ENCODE measurements at regions not wholly inside any gene's neighbourhood (a gene's known extent, or its start where the extent isn't known, plus 50 kb on each side); places are given as distances from the start of the nearest gene placed in this dataset.

DNA sequence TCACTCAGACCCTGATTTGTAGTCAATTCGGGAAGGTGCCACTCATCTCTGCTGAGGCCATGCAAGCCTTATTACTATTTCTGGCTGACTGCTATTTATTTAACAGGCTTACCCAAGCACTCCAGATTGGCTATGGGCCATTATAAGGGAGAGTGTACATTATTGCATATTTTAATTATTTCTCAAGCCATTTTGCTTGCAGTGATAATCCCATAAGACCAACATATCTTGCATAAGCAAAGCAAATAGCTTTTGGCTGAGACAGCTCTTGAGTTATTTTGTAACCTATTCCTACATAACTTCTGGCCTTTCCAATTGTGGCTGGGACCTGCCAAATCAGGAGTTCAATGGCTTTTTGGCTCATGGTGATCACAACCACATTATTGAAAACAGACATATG is 509.6 kb upstream of the USP15 start (continued):
- TF ChIP-seq, protein P1, sequence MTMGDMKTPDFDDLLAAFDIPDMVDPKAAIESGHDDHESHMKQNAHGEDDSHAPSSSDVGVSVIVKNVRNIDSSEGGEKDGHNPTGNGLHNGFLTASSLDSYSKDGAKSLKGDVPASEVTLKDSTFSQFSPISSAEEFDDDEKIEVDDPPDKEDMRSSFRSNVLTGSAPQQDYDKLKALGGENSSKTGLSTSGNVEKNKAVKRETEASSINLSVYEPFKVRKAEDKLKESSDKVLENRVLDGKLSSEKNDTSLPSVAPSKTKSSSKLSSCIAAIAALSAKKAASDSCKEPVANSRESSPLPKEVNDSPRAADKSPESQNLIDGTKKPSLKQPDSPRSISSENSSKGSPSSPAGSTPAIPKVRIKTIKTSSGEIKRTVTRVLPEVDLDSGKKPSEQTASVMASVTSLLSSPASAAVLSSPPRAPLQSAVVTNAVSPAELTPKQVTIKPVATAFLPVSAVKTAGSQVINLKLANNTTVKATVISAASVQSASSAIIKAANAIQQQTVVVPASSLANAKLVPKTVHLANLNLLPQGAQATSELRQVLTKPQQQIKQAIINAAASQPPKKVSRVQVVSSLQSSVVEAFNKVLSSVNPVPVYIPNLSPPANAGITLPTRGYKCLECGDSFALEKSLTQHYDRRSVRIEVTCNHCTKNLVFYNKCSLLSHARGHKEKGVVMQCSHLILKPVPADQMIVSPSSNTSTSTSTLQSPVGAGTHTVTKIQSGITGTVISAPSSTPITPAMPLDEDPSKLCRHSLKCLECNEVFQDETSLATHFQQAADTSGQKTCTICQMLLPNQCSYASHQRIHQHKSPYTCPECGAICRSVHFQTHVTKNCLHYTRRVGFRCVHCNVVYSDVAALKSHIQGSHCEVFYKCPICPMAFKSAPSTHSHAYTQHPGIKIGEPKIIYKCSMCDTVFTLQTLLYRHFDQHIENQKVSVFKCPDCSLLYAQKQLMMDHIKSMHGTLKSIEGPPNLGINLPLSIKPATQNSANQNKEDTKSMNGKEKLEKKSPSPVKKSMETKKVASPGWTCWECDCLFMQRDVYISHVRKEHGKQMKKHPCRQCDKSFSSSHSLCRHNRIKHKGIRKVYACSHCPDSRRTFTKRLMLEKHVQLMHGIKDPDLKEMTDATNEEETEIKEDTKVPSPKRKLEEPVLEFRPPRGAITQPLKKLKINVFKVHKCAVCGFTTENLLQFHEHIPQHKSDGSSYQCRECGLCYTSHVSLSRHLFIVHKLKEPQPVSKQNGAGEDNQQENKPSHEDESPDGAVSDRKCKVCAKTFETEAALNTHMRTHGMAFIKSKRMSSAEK (CRISPR knock-in tag; IDR thresholded peaks at IDR 0.05; ENCODE audit: borderline replicate concordance): no peak
- TF ChIP-seq, protein P2, sequence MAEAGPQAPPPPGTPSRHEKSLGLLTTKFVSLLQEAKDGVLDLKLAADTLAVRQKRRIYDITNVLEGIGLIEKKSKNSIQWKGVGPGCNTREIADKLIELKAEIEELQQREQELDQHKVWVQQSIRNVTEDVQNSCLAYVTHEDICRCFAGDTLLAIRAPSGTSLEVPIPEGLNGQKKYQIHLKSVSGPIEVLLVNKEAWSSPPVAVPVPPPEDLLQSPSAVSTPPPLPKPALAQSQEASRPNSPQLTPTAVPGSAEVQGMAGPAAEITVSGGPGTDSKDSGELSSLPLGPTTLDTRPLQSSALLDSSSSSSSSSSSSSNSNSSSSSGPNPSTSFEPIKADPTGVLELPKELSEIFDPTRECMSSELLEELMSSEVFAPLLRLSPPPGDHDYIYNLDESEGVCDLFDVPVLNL (CRISPR knock-in tag; IDR thresholded peaks at IDR 0.05; ENCODE audit: borderline replicate concordance, low read depth): no peak
- TF ChIP-seq NR3C1 (CRISPR knock-in tag; conservative IDR thresholded peaks at IDR 0.05; ENCODE audit: low read depth): no peak
- no peak for TF ChIP-seq JUN (CRISPR knock-in tag; IDR thresholded peaks at IDR 0.05)
- no peak for TF ChIP-seq TP53 (CRISPR knock-in tag; IDR thresholded peaks at IDR 0.05)
- no peak for TF ChIP-seq ZNF232 (CRISPR knock-in tag; IDR thresholded peaks at IDR 0.05)
- no peak for TF ChIP-seq ZNF138 (CRISPR knock-in tag; conservative IDR thresholded peaks at IDR 0.05)
- TF ChIP-seq CREM (CRISPR knock-in tag; IDR thresholded peaks at IDR 0.05): no peak
- TF ChIP-seq FOXP1 (CRISPR knock-in tag; IDR thresholded peaks at IDR 0.05; ENCODE audit: borderline replicate concordance): no peak
- TF ChIP-seq, protein P3, sequence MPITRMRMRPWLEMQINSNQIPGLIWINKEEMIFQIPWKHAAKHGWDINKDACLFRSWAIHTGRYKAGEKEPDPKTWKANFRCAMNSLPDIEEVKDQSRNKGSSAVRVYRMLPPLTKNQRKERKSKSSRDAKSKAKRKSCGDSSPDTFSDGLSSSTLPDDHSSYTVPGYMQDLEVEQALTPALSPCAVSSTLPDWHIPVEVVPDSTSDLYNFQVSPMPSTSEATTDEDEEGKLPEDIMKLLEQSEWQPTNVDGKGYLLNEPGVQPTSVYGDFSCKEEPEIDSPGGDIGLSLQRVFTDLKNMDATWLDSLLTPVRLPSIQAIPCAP (CRISPR knock-in tag; IDR thresholded peaks at IDR 0.05): no peak

DNA sequence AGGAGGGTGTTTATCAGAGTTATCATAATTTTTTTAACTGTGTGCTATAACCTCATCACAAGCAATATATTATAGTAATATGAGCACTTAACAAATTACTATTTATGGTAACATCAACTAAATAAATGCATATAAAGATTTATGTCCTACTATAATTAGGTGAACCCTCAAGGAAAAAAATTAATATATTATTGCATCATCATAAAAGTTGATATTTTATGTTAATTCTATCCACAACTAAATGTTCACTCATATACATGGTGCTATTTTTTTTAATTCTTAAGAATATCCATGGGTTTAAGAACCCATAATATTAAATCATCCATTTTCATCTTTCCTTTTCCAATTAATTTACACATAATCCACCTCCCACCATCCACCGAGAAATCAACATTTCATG is 506.0 kb upstream of the USP15 start:
- no peaks in the 10 kb centered on the region for H3K4me1 Mint-ChIP-seq
- CTCF ChIA-PET: no interaction called here
- H3K27ac Mint-ChIP-seq: no peak overlapping the region
- no peaks in the 10 kb centered on the region for H3K36me3 Mint-ChIP-seq
- POLR2A ChIA-PET: no interaction called here
- H3K9me3 Mint-ChIP-seq: peaks cover 3% of the 10 kb centered on the region; the same call in 1 of the 2 replicates
- no peaks in the 10 kb centered on the region for H3K27me3 Mint-ChIP-seq (ENCODE audit: low read depth)
- H3K4me3 Mint-ChIP-seq: no peak overlapping the region
- ATAC-seq (no peak), DNase-seq (ENCODE audit: low spot score) (no peak)
- TF ChIP-seq, protein P4, sequence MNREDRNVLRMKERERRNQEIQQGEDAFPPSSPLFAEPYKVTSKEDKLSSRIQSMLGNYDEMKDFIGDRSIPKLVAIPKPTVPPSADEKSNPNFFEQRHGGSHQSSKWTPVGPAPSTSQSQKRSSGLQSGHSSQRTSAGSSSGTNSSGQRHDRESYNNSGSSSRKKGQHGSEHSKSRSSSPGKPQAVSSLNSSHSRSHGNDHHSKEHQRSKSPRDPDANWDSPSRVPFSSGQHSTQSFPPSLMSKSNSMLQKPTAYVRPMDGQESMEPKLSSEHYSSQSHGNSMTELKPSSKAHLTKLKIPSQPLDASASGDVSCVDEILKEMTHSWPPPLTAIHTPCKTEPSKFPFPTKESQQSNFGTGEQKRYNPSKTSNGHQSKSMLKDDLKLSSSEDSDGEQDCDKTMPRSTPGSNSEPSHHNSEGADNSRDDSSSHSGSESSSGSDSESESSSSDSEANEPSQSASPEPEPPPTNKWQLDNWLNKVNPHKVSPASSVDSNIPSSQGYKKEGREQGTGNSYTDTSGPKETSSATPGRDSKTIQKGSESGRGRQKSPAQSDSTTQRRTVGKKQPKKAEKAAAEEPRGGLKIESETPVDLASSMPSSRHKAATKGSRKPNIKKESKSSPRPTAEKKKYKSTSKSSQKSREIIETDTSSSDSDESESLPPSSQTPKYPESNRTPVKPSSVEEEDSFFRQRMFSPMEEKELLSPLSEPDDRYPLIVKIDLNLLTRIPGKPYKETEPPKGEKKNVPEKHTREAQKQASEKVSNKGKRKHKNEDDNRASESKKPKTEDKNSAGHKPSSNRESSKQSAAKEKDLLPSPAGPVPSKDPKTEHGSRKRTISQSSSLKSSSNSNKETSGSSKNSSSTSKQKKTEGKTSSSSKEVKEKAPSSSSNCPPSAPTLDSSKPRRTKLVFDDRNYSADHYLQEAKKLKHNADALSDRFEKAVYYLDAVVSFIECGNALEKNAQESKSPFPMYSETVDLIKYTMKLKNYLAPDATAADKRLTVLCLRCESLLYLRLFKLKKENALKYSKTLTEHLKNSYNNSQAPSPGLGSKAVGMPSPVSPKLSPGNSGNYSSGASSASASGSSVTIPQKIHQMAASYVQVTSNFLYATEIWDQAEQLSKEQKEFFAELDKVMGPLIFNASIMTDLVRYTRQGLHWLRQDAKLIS (CRISPR knock-in tag; IDR thresholded peaks at IDR 0.05; ENCODE audit: borderline replicate concordance): no peak
- TF ChIP-seq NFATC4 (CRISPR knock-in tag; IDR thresholded peaks at IDR 0.05) (no peak), OVOL2 (CRISPR knock-in tag; IDR thresholded peaks at IDR 0.05; ENCODE audit: borderline replicate concordance) (no peak), SMAD4 (CRISPR knock-in tag; IDR thresholded peaks at IDR 0.05) (no peak), JUN (CRISPR knock-in tag; IDR thresholded peaks at IDR 0.05) (no peak), PRRX2 (CRISPR knock-in tag; IDR thresholded peaks at IDR 0.05) (no peak), EMX1 (CRISPR knock-in tag; IDR thresholded peaks at IDR 0.05) (no peak), ELF4 (CRISPR knock-in tag; IDR thresholded peaks at IDR 0.05; ENCODE audit: low read depth) (no peak), ZNF232 (CRISPR knock-in tag; IDR thresholded peaks at IDR 0.05) (no peak), SMAD3 (CRISPR knock-in tag; IDR thresholded peaks at IDR 0.05; ENCODE audit: borderline replicate concordance) (no peak)
- TF ChIP-seq, protein P5, sequence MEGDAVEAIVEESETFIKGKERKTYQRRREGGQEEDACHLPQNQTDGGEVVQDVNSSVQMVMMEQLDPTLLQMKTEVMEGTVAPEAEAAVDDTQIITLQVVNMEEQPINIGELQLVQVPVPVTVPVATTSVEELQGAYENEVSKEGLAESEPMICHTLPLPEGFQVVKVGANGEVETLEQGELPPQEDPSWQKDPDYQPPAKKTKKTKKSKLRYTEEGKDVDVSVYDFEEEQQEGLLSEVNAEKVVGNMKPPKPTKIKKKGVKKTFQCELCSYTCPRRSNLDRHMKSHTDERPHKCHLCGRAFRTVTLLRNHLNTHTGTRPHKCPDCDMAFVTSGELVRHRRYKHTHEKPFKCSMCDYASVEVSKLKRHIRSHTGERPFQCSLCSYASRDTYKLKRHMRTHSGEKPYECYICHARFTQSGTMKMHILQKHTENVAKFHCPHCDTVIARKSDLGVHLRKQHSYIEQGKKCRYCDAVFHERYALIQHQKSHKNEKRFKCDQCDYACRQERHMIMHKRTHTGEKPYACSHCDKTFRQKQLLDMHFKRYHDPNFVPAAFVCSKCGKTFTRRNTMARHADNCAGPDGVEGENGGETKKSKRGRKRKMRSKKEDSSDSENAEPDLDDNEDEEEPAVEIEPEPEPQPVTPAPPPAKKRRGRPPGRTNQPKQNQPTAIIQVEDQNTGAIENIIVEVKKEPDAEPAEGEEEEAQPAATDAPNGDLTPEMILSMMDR (IDR thresholded peaks at IDR 0.05): no peak
- TF ChIP-seq, protein P6, sequence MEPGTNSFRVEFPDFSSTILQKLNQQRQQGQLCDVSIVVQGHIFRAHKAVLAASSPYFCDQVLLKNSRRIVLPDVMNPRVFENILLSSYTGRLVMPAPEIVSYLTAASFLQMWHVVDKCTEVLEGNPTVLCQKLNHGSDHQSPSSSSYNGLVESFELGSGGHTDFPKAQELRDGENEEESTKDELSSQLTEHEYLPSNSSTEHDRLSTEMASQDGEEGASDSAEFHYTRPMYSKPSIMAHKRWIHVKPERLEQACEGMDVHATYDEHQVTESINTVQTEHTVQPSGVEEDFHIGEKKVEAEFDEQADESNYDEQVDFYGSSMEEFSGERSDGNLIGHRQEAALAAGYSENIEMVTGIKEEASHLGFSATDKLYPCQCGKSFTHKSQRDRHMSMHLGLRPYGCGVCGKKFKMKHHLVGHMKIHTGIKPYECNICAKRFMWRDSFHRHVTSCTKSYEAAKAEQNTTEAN (CRISPR knock-in tag; IDR thresholded peaks at IDR 0.05): no peak
- TF ChIP-seq, protein P7, sequence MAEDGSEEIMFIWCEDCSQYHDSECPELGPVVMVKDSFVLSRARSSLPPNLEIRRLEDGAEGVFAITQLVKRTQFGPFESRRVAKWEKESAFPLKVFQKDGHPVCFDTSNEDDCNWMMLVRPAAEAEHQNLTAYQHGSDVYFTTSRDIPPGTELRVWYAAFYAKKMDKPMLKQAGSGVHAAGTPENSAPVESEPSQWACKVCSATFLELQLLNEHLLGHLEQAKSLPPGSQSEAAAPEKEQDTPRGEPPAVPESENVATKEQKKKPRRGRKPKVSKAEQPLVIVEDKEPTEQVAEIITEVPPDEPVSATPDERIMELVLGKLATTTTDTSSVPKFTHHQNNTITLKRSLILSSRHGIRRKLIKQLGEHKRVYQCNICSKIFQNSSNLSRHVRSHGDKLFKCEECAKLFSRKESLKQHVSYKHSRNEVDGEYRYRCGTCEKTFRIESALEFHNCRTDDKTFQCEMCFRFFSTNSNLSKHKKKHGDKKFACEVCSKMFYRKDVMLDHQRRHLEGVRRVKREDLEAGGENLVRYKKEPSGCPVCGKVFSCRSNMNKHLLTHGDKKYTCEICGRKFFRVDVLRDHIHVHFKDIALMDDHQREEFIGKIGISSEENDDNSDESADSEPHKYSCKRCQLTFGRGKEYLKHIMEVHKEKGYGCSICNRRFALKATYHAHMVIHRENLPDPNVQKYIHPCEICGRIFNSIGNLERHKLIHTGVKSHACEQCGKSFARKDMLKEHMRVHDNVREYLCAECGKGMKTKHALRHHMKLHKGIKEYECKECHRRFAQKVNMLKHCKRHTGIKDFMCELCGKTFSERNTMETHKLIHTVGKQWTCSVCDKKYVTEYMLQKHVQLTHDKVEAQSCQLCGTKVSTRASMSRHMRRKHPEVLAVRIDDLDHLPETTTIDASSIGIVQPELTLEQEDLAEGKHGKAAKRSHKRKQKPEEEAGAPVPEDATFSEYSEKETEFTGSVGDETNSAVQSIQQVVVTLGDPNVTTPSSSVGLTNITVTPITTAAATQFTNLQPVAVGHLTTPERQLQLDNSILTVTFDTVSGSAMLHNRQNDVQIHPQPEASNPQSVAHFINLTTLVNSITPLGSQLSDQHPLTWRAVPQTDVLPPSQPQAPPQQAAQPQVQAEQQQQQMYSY (CRISPR knock-in tag; IDR thresholded peaks at IDR 0.05): no peak
